HCT116 (cell line): ENCODE measurements at regions not wholly inside any gene's neighbourhood (a gene's known extent, or its start where the extent isn't known, plus 50 kb on each side); places are given as distances from the start of the nearest gene placed in this dataset.

Experiments used
- ATAC-seq: fragments of 200-7000 bp; cut with Tn5 transposase; 2 replicates; pipeline ENCODE4 v1.9.1; 2020; ENCODE audit warnings: mild to moderate bottlenecking, moderate library complexity
- BruUV-seq: library from RNA; stranded (reverse); fragments of 400-500 nt; replicated peaks from 2 replicates; lab custom pipeline; 2021; lab: Mats Ljungman, UMichigan
- CTCF ChIA-PET: fragments of 300-600 bp; sonication (Branson Sonifier 250); formaldehyde crosslinking; loops from one replicate; lab custom pipeline; 2021; ENCODE audit warnings: antibody characterized with exemption; lab: Charles Lee
- POLR2A ChIA-PET: fragments of 300-600, 350-600 bp; sonication (Branson Sonifier 250); formaldehyde crosslinking; loops from one replicate; lab custom pipeline; 2021; ENCODE audit warnings: antibody characterized with exemption; lab: Charles Lee
- RAD21 ChIA-PET, 2 experiments: fragments of 300-600 bp; sonication (Branson Sonifier 250); formaldehyde crosslinking; loops; one replicate each; lab custom pipeline; 2023; ENCODE audit warnings: low total read pairs in 2 of 2; ENCODE audit not compliant: uncharacterized antibody in 2 of 2, unreplicated experiment in 2 of 2, low non-redundant PET in 1 of 2; lab: Charles Lee
- DNase-seq: peaks from one replicate; pipeline ENCODE4 v3.0.0-alpha.2; 2010; ENCODE audit warnings: low read depth, low spot score
- H2AFZ ChIP-seq: fragments of 200-600 bp; shearing (Covaris generic), sonication (generic); 2 replicates; pipeline ENCODE4 v1.6.1; 2017; ENCODE audit warnings: low read depth, mixed run types, mixed read lengths, antibody characterized with exemption, low read length; ENCODE audit not compliant: poor library complexity, severe bottlenecking
- H3K27ac ChIP-seq: 2 replicates; pipeline ENCODE4 v1.5.1; 2012; ENCODE audit warnings: low read depth, low read length
- H3K27me3 ChIP-seq: fragments of 200-600 bp; sonication (generic); 2 replicates; pipeline ENCODE4 v1.6.1; 2016; ENCODE audit warnings: mixed run types, low read length, mixed read lengths; ENCODE audit not compliant: insufficient read depth
- H3K36me3 ChIP-seq, 2 experiments: fragments of 200-500 bp in 1 of 2; fragments of 200-600 bp in 1 of 2; sonication (Bioruptor generic) in 1 of 2; sonication (generic) in 1 of 2; 2 replicates each; pipeline versions ENCODE4 v1.5.1 to v1.6.1; 2014 to 2016; ENCODE audit warnings: low read length in 2 of 2, inconsistent platforms in 1 of 2, mixed read lengths in 1 of 2, mixed run types in 1 of 2; ENCODE audit not compliant: insufficient read depth in 2 of 2, control insufficient read depth in 1 of 2
- H3K4me1 ChIP-seq, 2 experiments: fragments of 200-600 bp in 1 of 2; sonication (generic) in 1 of 2; 2 replicates each; pipeline versions ENCODE4 v1.5.1 to v1.6.1; 2012 to 2017; ENCODE audit warnings: low read length in 2 of 2, inconsistent platforms in 1 of 2, mild to moderate bottlenecking in 1 of 2, mixed read lengths in 1 of 2, mixed run types in 1 of 2, moderate library complexity in 1 of 2; ENCODE audit not compliant: insufficient read depth in 2 of 2, control insufficient read depth in 1 of 2
- H3K4me2 ChIP-seq: fragments of 200-600 bp; sonication (generic); 2 replicates; pipeline ENCODE4 v1.6.1; 2017; ENCODE audit warnings: mixed run types, low read length, mixed read lengths
- H3K4me3 ChIP-seq, 2 experiments: fragments of 200-600 bp in 1 of 2; sonication (generic) in 1 of 2; replicated peaks in 1 of 2; 2 replicates each; pipeline ENCODE4 v1.5.1; 2011 to 2016; ENCODE audit warnings: low read length in 2 of 2, control low read depth in 1 of 2, low read depth in 1 of 2, mild to moderate bottlenecking in 1 of 2, mixed read lengths in 1 of 2, mixed run types in 1 of 2
- H3K79me2 ChIP-seq: fragments of 200-600 bp; sonication (generic); 2 replicates; pipeline ENCODE4 v1.6.1; 2017; ENCODE audit warnings: mild to moderate bottlenecking, mixed run types, low read length, moderate library complexity, mixed read lengths; ENCODE audit not compliant: insufficient read depth
- H3K9ac ChIP-seq: fragments of 200-600 bp; sonication (generic); 2 replicates; pipeline ENCODE4 v1.6.1; 2016; ENCODE audit warnings: low read length, mixed read lengths
- H3K9me2 ChIP-seq: fragments of 200-600 bp; sonication (generic), shearing (Covaris generic); 2 replicates; pipeline ENCODE4 v1.6.1; 2017; ENCODE audit warnings: mixed run types, mild to moderate bottlenecking, moderate library complexity; ENCODE audit not compliant: insufficient read depth
- H3K9me3 ChIP-seq, 2 experiments: fragments of 200-500 bp in 1 of 2; fragments of 200-600 bp in 1 of 2; sonication (Bioruptor generic) in 1 of 2; sonication (generic) in 1 of 2; 2 replicates each; pipeline ENCODE4 v1.6.1; 2014 to 2017; ENCODE audit warnings: low read length in 2 of 2, mixed read lengths in 2 of 2, inconsistent platforms in 1 of 2, low read depth in 1 of 2, mild to moderate bottlenecking in 1 of 2, mixed run types in 1 of 2, moderate library complexity in 1 of 2; ENCODE audit not compliant: control insufficient read depth in 1 of 2, insufficient read depth in 1 of 2
- H4K20me1 ChIP-seq: fragments of 200-600 bp; sonication (generic), shearing (Covaris generic); 2 replicates; pipeline ENCODE4 v1.6.1; 2017; ENCODE audit warnings: mixed run types, mild to moderate bottlenecking, moderate library complexity; ENCODE audit not compliant: insufficient read depth
- ATF3 ChIP-seq: IDR thresholded peaks from 2 replicates; pipeline ENCODE4 v1.6.1; 2012
- CBX3 ChIP-seq: IDR thresholded peaks from 2 replicates; pipeline ENCODE4 v1.6.1; 2012; ENCODE audit warnings: low read depth
- CEBPB ChIP-seq: IDR thresholded peaks from 2 replicates; pipeline ENCODE4 v1.6.1; 2012; ENCODE audit warnings: low read depth
- CTCF ChIP-seq, 3 experiments: fragments of 200-600 bp in 1 of 3; sonication (generic) in 1 of 3; IDR thresholded peaks in 2 of 3; conservative IDR thresholded peaks in 1 of 3; 2 replicates each; pipeline ENCODE4 v1.5.1; 2012 to 2017; ENCODE audit warnings: low read depth in 2 of 3, low read length in 2 of 3, antibody characterized with exemption in 1 of 3, borderline replicate concordance in 1 of 3, control low read depth in 1 of 3, mild to moderate bottlenecking in 1 of 3, mixed read lengths in 1 of 3, mixed run types in 1 of 3, moderate library complexity in 1 of 3; ENCODE audit not compliant: insufficient read depth in 1 of 3
- EGR1 ChIP-seq: IDR thresholded peaks from 2 replicates; pipeline ENCODE4 v1.6.1; 2012; ENCODE audit warnings: low read depth
- ELF1 ChIP-seq: IDR thresholded peaks from 2 replicates; pipeline ENCODE4 v1.6.1; 2012; ENCODE audit warnings: low read depth, borderline replicate concordance
- EZH2 ChIP-seq: fragments of 200-600 bp; sonication (generic); IDR thresholded peaks from 2 replicates; pipeline ENCODE4 v1.6.1; 2017; ENCODE audit warnings: antibody characterized with exemption, mixed run types
- EZH2phosphoT487 ChIP-seq: fragments of 200-600 bp; IDR thresholded peaks from 2 replicates; pipeline ENCODE4 v1.6.1; 2018; ENCODE audit warnings: antibody characterized with exemption, borderline replicate concordance
- FOSL1 ChIP-seq: IDR thresholded peaks from 2 replicates; pipeline ENCODE4 v1.6.1; 2012; ENCODE audit warnings: low read depth
- POLR2A ChIP-seq: IDR thresholded peaks from 2 replicates; pipeline ENCODE4 v1.7.0; 2011; ENCODE audit warnings: borderline replicate concordance; ENCODE audit not compliant: insufficient read depth, insufficient read length; ENCODE audit errors: extremely low read depth
- POLR2AphosphoS5 ChIP-seq: IDR thresholded peaks from 2 replicates; pipeline ENCODE4 v1.6.1; 2011; ENCODE audit warnings: mild to moderate bottlenecking, low read depth, low read length, moderate library complexity
- REST ChIP-seq: IDR thresholded peaks from 2 replicates; pipeline ENCODE4 v1.6.1; 2012; ENCODE audit warnings: low read depth
- SP1 ChIP-seq: IDR thresholded peaks from 2 replicates; pipeline ENCODE4 v1.6.1; 2012; ENCODE audit warnings: low read depth
- SRF ChIP-seq: IDR thresholded peaks from 2 replicates; pipeline ENCODE4 v1.6.1; 2012; ENCODE audit warnings: low read depth
- TCF7L2 ChIP-seq: IDR thresholded peaks from 2 replicates; pipeline ENCODE4 v1.7.0; 2011; ENCODE audit warnings: borderline replicate concordance, inconsistent platforms; ENCODE audit not compliant: insufficient read depth, insufficient read length; ENCODE audit errors: extremely low read depth
- ZBTB33 ChIP-seq: IDR thresholded peaks from 2 replicates; pipeline ENCODE4 v1.6.1; 2011; ENCODE audit warnings: mild to moderate bottlenecking, low read length, moderate library complexity; ENCODE audit not compliant: insufficient replicate concordance; ENCODE audit errors: extremely low read depth
- ZNF274 ChIP-seq: fragments of 200-500 bp; sonication (Bioruptor generic); IDR thresholded peaks from 2 replicates; pipeline ENCODE4 v1.6.1; 2014; ENCODE audit warnings: mild to moderate bottlenecking, low read depth, low read length, inconsistent platforms
- intact Hi-C: fragments of 100-400 bp; cut with micrococcal nuclease; formaldehyde crosslinking; loops from 2 replicates; pipeline ENCODE4 v1.10.0; 2022

- Histone ChIP-seq H3K79me2 (no peaks in the 10 kb centered on the region), H3K4me1 (no peaks in the 10 kb centered on the region), H4K20me1 (no peaks in the 10 kb centered on the region), H3K36me3 (no peaks in the 10 kb centered on the region), H3K27me3 (peaks cover 6% of the 10 kb centered on the region; the same call in 1 of the 2 replicates), H3K9ac (no peak overlapping the region), H3K4me3 (no peak overlapping the region), H2AFZ (no peak overlapping the region), H3K27ac (no peak overlapping the region), H3K4me2 (no peak overlapping the region), H3K9me3 (no peaks in the 10 kb centered on the region), H3K9me2 (no peaks in the 10 kb centered on the region)
- ChIA-PET RAD21 (no interaction called here), CTCF (no interaction called here), POLR2A (no interaction called here)
- ATAC-seq (no peak), DNase-seq (no peak)
- no peak for TF ChIP-seq ELF1
- TF ChIP-seq ATF3: no peak
- TF ChIP-seq POLR2A: no peak
- TF ChIP-seq ZNF274: no peak
- TF ChIP-seq CEBPB: no peak
- no peak for TF ChIP-seq SRF
- TF ChIP-seq TCF7L2: no peak
- no peak for TF ChIP-seq ZBTB33
- no peak for TF ChIP-seq POLR2AphosphoS5
- no peak for TF ChIP-seq EGR1
- no peak for TF ChIP-seq FOSL1
- no peak for TF ChIP-seq EZH2phosphoT487
- no peak for TF ChIP-seq CBX3
- TF ChIP-seq SP1: no peak
- no peak for TF ChIP-seq EZH2
- no peak for TF ChIP-seq CTCF (IDR thresholded peaks at IDR 0.05 in 2 of 3, conservative IDR thresholded peaks at IDR 0.05 in 1 of 3; ENCODE audit: borderline replicate concordance in 1 of 3, insufficient read depth in 1 of 3, low read depth in 2 of 3, low read length in 2 of 3)
- no peak for TF ChIP-seq REST
- BruUV-seq: no TSS peak
- intact Hi-C loops: no loop called here
These were observed 92.0 kb upstream of the CARD11 start for GRCh38 chr7:3135626-3136025.
